Right atrium auricular region (tissue), 2 donors: ENCODE measurements at regions not wholly inside any gene's neighbourhood (a gene's known extent, or its start where the extent isn't known, plus 50 kb on each side); places are given as distances from the start of the nearest gene placed in this dataset.
"Not testable (repeated sequence)": the region's sequence is repeated elsewhere in the genome, so short reads cannot be mapped to it uniquely, and the experiment has no call there.

ENCODE experiments used
- DNase-seq: peaks from one replicate; pipeline ENCODE4 v3.0.0-alpha.2; 2019; ENCODE audit warnings: low spot score
- H3K27ac ChIP-seq, 2 donors: fragments of 200-600 bp; sonication (generic); 1 replicate in 1 of 2; 2 replicates in 1 of 2; pipeline ENCODE4 v1.5.1; 2016 to 2019
- H3K27me3 ChIP-seq, 2 donors: fragments of 200-600 bp; sonication (generic); one replicate each; pipeline versions ENCODE4 v1.5.1 to v1.6.0; 2017 to 2019
- H3K36me3 ChIP-seq: fragments of 200-600 bp; sonication (generic); one replicate; pipeline ENCODE4 v1.5.1; 2016
- H3K4me1 ChIP-seq, 2 donors: fragments of 200-600 bp; sonication (generic); one replicate each; pipeline versions ENCODE4 v1.5.1 to v1.6.0; 2017 to 2019
- H3K4me3 ChIP-seq, 2 donors: fragments of 200-600 bp; sonication (generic); 1 replicate in 1 of 2; 2 replicates in 1 of 2; pipeline ENCODE4 v1.5.1; 2017 to 2019; ENCODE audit warnings: mild to moderate bottlenecking in 1 of 2, moderate library complexity in 1 of 2
- H3K9me3 ChIP-seq, 2 donors: fragments of 200-600 bp; sonication (generic); one replicate each; pipeline ENCODE4 v1.5.1; 2019
- TF ChIP-seq, protein P1 (sequence below), 2 donors: fragments of 200-600 bp; sonication (generic); IDR thresholded peaks; one replicate each; pipeline ENCODE4 v1.5.1; 2019; ENCODE audit warnings: antibody characterized with exemption in 2 of 2

DNA sequence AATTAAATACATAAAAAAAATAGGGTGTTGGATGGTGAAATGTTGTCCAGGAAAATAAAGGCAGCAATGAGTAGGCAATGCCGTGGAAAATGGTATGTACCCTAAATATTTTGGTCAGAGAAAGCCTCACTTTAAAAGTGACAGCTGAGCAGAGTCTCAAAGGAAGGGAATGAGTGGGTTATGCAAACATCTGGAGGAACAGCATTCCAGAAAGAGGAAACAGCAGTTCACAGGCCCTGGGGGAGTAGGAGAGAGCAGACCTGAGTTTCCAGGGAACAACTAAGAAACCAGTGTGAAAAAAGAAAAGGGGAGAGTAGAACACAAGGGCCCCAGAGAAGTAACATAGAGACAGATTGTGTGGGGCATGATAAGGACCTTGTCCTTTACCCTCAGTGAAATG lies 230.0 kb upstream of the CNTN3 start:
- Histone ChIP-seq H3K4me1 (no peaks in the 10 kb centered on the region), H3K4me3 (no peak overlapping the region), H3K9me3 (no peaks in the 10 kb centered on the region), H3K36me3 (no peaks in the 10 kb centered on the region), H3K27me3 (no peaks in the 10 kb centered on the region), H3K27ac (no peak overlapping the region)
- DNase-seq = no peak
- TF ChIP-seq, protein P1, sequence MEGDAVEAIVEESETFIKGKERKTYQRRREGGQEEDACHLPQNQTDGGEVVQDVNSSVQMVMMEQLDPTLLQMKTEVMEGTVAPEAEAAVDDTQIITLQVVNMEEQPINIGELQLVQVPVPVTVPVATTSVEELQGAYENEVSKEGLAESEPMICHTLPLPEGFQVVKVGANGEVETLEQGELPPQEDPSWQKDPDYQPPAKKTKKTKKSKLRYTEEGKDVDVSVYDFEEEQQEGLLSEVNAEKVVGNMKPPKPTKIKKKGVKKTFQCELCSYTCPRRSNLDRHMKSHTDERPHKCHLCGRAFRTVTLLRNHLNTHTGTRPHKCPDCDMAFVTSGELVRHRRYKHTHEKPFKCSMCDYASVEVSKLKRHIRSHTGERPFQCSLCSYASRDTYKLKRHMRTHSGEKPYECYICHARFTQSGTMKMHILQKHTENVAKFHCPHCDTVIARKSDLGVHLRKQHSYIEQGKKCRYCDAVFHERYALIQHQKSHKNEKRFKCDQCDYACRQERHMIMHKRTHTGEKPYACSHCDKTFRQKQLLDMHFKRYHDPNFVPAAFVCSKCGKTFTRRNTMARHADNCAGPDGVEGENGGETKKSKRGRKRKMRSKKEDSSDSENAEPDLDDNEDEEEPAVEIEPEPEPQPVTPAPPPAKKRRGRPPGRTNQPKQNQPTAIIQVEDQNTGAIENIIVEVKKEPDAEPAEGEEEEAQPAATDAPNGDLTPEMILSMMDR (IDR thresholded peaks at IDR 0.05) = no peak

DNA sequence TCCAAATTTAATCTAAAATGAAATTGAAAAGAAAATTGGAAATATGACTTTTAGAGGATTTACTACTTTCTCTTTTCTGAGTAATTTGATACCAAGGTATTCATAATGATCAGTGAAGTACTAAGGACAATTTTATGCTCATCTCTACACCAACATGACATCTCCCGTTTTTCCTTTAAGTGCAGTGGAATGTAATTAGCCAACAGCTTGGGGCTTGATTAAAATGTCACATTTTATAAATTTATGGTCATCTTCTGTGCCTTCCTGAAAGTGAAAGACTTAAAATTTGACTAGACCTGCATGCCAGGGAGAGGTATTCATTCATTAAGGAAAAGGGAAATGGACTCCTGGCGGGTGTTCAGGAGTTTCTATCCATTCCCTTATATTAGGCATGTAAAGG lies 228.2 kb upstream of the CNTN3 start:
- H3K4me3 ChIP-seq = no peak overlapping the region
- DNase-seq = no peak
- H3K27ac ChIP-seq = no peak overlapping the region
- TF ChIP-seq, protein P1 (IDR thresholded peaks at IDR 0.05) = no peak
- no peaks in the 10 kb centered on the region for H3K9me3 ChIP-seq
- no peaks in the 10 kb centered on the region for H3K27me3 ChIP-seq
- H3K4me1 ChIP-seq = no peaks in the 10 kb centered on the region
- H3K36me3 ChIP-seq = no peaks in the 10 kb centered on the region

DNA sequence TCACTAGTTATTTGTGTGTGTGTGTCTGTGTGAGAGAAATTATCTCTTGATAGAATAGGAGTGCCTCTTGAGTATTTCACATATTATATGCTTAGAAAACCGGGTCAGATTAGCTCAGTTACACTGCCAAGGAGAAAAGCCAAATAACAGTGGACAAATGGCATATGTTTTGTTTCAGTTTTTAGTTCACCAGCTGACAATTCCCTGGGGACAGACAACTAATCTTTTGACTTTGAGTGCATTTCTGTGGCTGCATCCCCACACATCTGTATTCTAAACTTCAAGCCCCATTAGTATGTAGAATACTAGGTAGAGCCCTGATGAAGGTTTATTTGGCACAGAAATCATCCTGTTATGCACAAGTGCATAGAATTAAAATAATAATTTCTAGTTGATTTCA lies 227.7 kb upstream of the CNTN3 start:
- Histone ChIP-seq H3K36me3 (no peaks in the 10 kb centered on the region), H3K9me3 (no peaks in the 10 kb centered on the region), H3K27ac (no peak overlapping the region), H3K4me3 (no peak overlapping the region), H3K27me3 (no peaks in the 10 kb centered on the region), H3K4me1 (no peaks in the 10 kb centered on the region)
- no peak for DNase-seq
- TF ChIP-seq, protein P1 (IDR thresholded peaks at IDR 0.05) = no peak

DNA sequence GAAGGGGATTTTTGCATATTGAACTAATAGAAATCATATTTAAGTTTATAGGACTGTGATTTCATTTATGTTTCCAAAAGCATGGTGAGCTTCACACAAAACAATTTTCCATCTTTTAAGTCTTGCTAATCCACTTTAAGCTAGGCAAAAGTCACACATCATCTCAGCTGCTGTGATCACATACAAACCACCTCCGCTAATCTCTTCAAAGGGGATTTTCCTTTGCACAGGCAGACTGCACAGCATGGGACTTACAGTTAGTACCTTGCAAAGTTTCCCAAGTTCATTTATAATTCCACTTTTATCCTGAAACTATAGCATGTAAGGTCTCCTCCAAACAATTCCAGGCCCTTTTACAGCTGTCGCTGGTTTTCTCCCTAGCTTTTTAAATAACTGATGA lies 225.1 kb upstream of the CNTN3 start:
- Histone ChIP-seq H3K4me3 (no peak overlapping the region), H3K9me3 (no peaks in the 10 kb centered on the region), H3K36me3 (no peaks in the 10 kb centered on the region), H3K4me1 (no peaks in the 10 kb centered on the region), H3K27me3 (no peaks in the 10 kb centered on the region), H3K27ac (no peak overlapping the region)
- TF ChIP-seq, protein P1 (IDR thresholded peaks at IDR 0.05) = no peak
- DNase-seq = no peak

DNA sequence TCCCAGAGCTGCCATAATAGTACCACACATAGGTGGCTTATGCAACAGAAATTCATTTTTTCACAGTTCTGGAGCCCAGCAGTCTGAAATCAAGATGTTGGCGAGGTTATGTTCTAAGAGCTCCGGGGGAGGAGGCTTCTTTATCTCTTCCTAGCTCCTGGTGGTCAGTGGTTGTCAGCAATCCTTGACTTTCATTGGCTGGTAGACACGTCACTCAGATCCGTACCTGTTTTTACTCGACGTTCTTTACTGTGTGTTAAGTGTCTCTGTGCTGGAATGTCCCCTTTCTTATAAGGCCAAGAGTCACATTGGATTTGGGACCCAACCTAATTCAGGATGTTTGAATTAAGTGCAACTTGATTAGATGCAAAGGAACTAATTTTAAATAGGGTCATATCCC lies 218.5 kb upstream of the CNTN3 start:
- Histone ChIP-seq H3K36me3 (no peaks in the 10 kb centered on the region), H3K27me3 (no peaks in the 10 kb centered on the region), H3K4me1 (no peaks in the 10 kb centered on the region), H3K27ac (no peak overlapping the region), H3K9me3 (no peaks in the 10 kb centered on the region), H3K4me3 (no peak overlapping the region)
- no peak for DNase-seq
- TF ChIP-seq, protein P1 (IDR thresholded peaks at IDR 0.05) = no peak

DNA sequence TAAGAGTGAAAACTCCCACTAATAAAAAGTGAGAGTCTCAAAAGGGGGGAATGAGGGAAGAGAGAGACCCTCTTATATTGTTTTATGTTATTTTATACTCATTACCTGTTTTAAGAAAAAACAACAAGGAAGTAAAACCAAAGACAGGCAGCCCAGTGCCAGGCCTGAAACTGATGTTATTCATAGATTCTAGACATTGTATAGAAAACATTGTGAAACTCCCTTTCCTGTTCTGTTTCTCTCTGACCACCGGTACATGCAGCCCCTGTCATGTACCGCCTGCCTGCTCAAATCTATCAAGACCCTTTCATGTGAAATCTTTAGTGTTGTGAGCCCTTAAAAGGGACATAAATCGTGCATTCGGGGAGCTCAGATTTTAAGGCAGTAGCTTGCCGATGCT lies 216.4 kb upstream of the CNTN3 start:
- H3K4me3 ChIP-seq, H3K27ac ChIP-seq, H3K4me1 ChIP-seq, H3K27me3 ChIP-seq, H3K36me3 ChIP-seq, H3K9me3 ChIP-seq, DNase-seq: not testable (repeated sequence)

DNA sequence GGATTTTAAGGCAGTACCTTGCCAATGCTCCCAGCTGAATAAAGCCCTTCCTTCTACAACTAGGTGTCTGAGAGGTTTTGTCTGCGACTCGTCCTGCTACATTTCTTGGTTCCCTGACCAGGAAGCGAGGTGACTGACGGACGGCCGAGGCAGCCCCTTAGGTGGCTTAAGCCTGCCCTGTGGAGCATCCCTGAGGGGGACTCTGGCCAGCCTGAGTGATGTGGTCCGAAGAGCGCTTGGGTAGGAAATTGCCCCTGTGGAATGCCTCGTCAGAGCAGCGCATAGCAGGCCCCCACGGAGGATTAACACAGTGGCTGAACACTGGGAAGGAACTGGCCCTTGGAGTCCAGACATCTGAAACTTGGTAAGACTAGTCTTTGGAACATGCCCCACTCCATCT lies 210.9 kb upstream of the CNTN3 start:
- not testable (repeated sequence) for H3K9me3 ChIP-seq, H3K4me1 ChIP-seq, DNase-seq, H3K27ac ChIP-seq, H3K27me3 ChIP-seq, H3K4me3 ChIP-seq, H3K36me3 ChIP-seq
